GM23338 (cell line): ENCODE measurements at regions not wholly inside any gene's neighbourhood (a gene's known extent, or its start where the extent isn't known, plus 50 kb on each side); places are given as distances from the start of the nearest gene placed in this dataset.

Source experiments
- ATAC-seq: fragments of 200-7000 bp; cut with Tn5 transposase; 3 replicates; pipeline ENCODE4 v1.9.1; 2020
- DNase-seq: peaks from one replicate; pipeline ENCODE4 v3.0.0-alpha.2; 2015; ENCODE audit warnings: low spot score
- H2AFZ ChIP-seq: fragments of 200-600 bp; sonication (generic); 2 replicates; pipeline ENCODE4 v1.8.0; 2016; ENCODE audit warnings: antibody characterized with exemption, mild to moderate bottlenecking, moderate library complexity
- H3F3A ChIP-seq: fragments of 200-600 bp; sonication (generic); replicated peaks from 2 replicates; pipeline ENCODE4 v1.8.0; 2017; ENCODE audit warnings: antibody characterized with exemption, mixed run types, low read depth
- H3K27ac ChIP-seq: fragments of 200-600 bp; sonication (generic); 2 replicates; pipeline ENCODE4 v1.6.1; 2016; ENCODE audit warnings: low read depth
- H3K27me3 ChIP-seq: fragments of 200-600 bp; sonication (generic); 2 replicates; pipeline ENCODE4 v1.8.0; 2016; ENCODE audit warnings: mild to moderate bottlenecking, mixed run types, moderate library complexity; ENCODE audit not compliant: insufficient read depth
- H3K36me3 ChIP-seq: fragments of 200-600 bp; sonication (generic); 2 replicates; pipeline ENCODE4 v1.8.0; 2016; ENCODE audit warnings: mild to moderate bottlenecking; ENCODE audit not compliant: insufficient read depth
- H3K4me1 ChIP-seq: fragments of 200-600 bp; sonication (generic); 2 replicates; pipeline ENCODE4 v1.8.0; 2016; ENCODE audit warnings: mild to moderate bottlenecking, moderate library complexity; ENCODE audit not compliant: insufficient read depth
- H3K4me2 ChIP-seq: fragments of 200-600 bp; sonication (generic); 2 replicates; pipeline ENCODE4 v1.7.1; 2017; ENCODE audit warnings: mixed run types
- H3K4me3 ChIP-seq: fragments of 200-600 bp; sonication (generic); 2 replicates; pipeline ENCODE4 v1.6.1; 2016; ENCODE audit warnings: mixed run types
- H3K79me2 ChIP-seq: fragments of 200-600 bp; sonication (generic); replicated peaks from 2 replicates; pipeline ENCODE4 v1.8.0; 2017; ENCODE audit warnings: mild to moderate bottlenecking; ENCODE audit not compliant: insufficient read depth
- H3K9me2 ChIP-seq: fragments of 200-600 bp; sonication (generic); 2 replicates; pipeline ENCODE4 v1.8.0; 2017; ENCODE audit not compliant: insufficient read depth
- H4K20me1 ChIP-seq: fragments of 200-600 bp; sonication (generic); replicated peaks from 2 replicates; pipeline ENCODE4 v1.8.0; 2017; ENCODE audit warnings: mild to moderate bottlenecking; ENCODE audit not compliant: insufficient read depth
- H3K27ac Mint-ChIP-seq: 2 replicates; pipeline ENCODE4 v1.8.0; 2020; ENCODE audit warnings: inconsistent platforms, mild to moderate bottlenecking, moderate library complexity, mixed read lengths
- H3K27me3 Mint-ChIP-seq: 3 replicates; pipeline ENCODE4 v1.8.0; 2022; ENCODE audit warnings: low read depth, mild to moderate bottlenecking, moderate library complexity, mixed read lengths, inconsistent platforms; ENCODE audit not compliant: insufficient read depth, poor library complexity
- H3K36me3 Mint-ChIP-seq: 3 replicates; pipeline ENCODE4 v1.8.0; 2021; ENCODE audit warnings: low read depth, mild to moderate bottlenecking, inconsistent platforms, moderate library complexity, mixed read lengths
- H3K4me1 Mint-ChIP-seq: 3 replicates; pipeline ENCODE4 v1.8.0; 2020; ENCODE audit warnings: mild to moderate bottlenecking, inconsistent platforms, mixed read lengths
- H3K4me3 Mint-ChIP-seq: 3 replicates; pipeline ENCODE4 v1.8.0; 2021; ENCODE audit warnings: moderate library complexity, mild to moderate bottlenecking, inconsistent platforms, mixed read lengths
- H3K9me3 Mint-ChIP-seq: 3 replicates; pipeline ENCODE4 v1.8.0; 2020; ENCODE audit warnings: moderate library complexity, mild to moderate bottlenecking, inconsistent platforms, mixed read lengths
- CREB1 ChIP-seq: fragments of 250-450 bp; sonication (Bioruptor Pico); IDR thresholded peaks from 2 replicates; pipeline ENCODE4 v1.5.0; 2020; ENCODE audit warnings: low read depth, mild to moderate bottlenecking, moderate library complexity
- EZH2 ChIP-seq: fragments of 200-600 bp; sonication (generic); IDR thresholded peaks from one replicate; pipeline ENCODE4 v1.8.0; 2017; ENCODE audit warnings: antibody characterized with exemption, mild to moderate bottlenecking, low read depth; ENCODE audit not compliant: unreplicated experiment
- EZH2phosphoT487 ChIP-seq: fragments of 200-600 bp; sonication (generic); IDR thresholded peaks from one replicate; pipeline ENCODE4 v1.8.1; 2018; ENCODE audit warnings: antibody characterized with exemption; ENCODE audit not compliant: unreplicated experiment
- JUNB ChIP-seq: IDR thresholded peaks from one replicate; pipeline ENCODE4 v1.6.1; 2016; ENCODE audit warnings: antibody characterized with exemption; ENCODE audit not compliant: unreplicated experiment
- NANOG ChIP-seq: IDR thresholded peaks from 2 replicates; pipeline ENCODE4 v1.6.1; 2016; ENCODE audit warnings: antibody characterized with exemption, borderline replicate concordance
- POLR2AphosphoS5 ChIP-seq: IDR thresholded peaks from 2 replicates; pipeline ENCODE4 v1.6.1; 2016; ENCODE audit warnings: antibody characterized with exemption, low read depth
- REST ChIP-seq: IDR thresholded peaks from one replicate; pipeline ENCODE4 v1.6.1; 2018; ENCODE audit warnings: antibody characterized with exemption; ENCODE audit not compliant: unreplicated experiment
- STAT1 ChIP-seq: IDR thresholded peaks from one replicate; pipeline ENCODE4 v1.6.1; 2016; ENCODE audit warnings: antibody characterized with exemption; ENCODE audit not compliant: unreplicated experiment
- ZNF114 ChIP-seq: fragments of 250-450 bp; sonication (Bioruptor Pico); IDR thresholded peaks from 2 replicates; pipeline ENCODE4 v1.5.0; 2020; ENCODE audit warnings: mild to moderate bottlenecking, moderate library complexity
- ZNF331 ChIP-seq: fragments of 250-450 bp; sonication (Bioruptor Pico); IDR thresholded peaks from 2 replicates; pipeline ENCODE4 v1.5.0; 2020; ENCODE audit warnings: low read depth, mild to moderate bottlenecking, moderate library complexity
- TF ChIP-seq, protein P1 (sequence below): fragments of 250-450 bp; sonication (Bioruptor Pico); IDR thresholded peaks from 2 replicates; pipeline ENCODE4 v1.5.0; 2020; ENCODE audit warnings: mild to moderate bottlenecking, moderate library complexity
- TF ChIP-seq, protein P2 (sequence below), 2 experiments: fragments of 200-600 bp in 1 of 2; sonication (generic) in 1 of 2; conservative IDR thresholded peaks; 2 replicates each; pipeline versions ENCODE4 v1.5.1 to v1.6.1; 2016 to 2017; ENCODE audit warnings: antibody characterized with exemption in 2 of 2, low read depth in 2 of 2, mild to moderate bottlenecking in 2 of 2, moderate library complexity in 1 of 2
- TF ChIP-seq, protein P3 (sequence below): IDR thresholded peaks from 2 replicates; pipeline ENCODE4 v1.6.1; 2016; ENCODE audit warnings: antibody characterized with exemption

DNA sequence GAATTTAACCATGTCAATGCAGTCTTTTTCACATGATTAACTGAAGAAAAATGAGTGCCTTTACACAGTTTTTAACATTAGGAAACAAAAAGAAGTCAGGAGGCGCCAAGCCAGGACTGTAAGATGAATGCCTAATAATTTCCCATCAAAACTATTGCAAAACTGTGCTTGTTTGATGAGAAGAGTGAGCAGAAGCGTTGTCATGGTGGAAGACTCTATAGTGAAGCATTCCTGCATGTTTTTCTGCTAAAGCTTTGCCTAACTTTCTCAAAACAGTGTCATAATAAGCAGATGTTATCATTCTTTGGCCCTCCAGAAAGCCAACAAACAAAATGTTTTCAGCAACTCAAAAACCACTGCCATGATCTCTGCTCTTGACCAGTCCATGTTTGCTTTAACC, 156.8 kb upstream of the CDIN1 start:
- no peaks in the 10 kb centered on the region for H3K9me2 ChIP-seq
- no peaks in the 10 kb centered on the region for H3K79me2 ChIP-seq
- H3F3A ChIP-seq: no peaks in the 10 kb centered on the region
- H3K4me2 ChIP-seq: no peak overlapping the region
- no peaks in the 10 kb centered on the region; the same call in 1 of the 2 replicates for H3K36me3 ChIP-seq
- no peak overlapping the region for H3K27ac ChIP-seq
- no peak overlapping the region for H3K4me3 Mint-ChIP-seq
- peaks cover 13% of the 10 kb centered on the region; the same call in 2 of the 3 replicates for H3K4me1 Mint-ChIP-seq
- H3K27me3 Mint-ChIP-seq: no peaks in the 10 kb centered on the region
- H3K27ac Mint-ChIP-seq: no peak overlapping the region
- TF ChIP-seq, protein P1, sequence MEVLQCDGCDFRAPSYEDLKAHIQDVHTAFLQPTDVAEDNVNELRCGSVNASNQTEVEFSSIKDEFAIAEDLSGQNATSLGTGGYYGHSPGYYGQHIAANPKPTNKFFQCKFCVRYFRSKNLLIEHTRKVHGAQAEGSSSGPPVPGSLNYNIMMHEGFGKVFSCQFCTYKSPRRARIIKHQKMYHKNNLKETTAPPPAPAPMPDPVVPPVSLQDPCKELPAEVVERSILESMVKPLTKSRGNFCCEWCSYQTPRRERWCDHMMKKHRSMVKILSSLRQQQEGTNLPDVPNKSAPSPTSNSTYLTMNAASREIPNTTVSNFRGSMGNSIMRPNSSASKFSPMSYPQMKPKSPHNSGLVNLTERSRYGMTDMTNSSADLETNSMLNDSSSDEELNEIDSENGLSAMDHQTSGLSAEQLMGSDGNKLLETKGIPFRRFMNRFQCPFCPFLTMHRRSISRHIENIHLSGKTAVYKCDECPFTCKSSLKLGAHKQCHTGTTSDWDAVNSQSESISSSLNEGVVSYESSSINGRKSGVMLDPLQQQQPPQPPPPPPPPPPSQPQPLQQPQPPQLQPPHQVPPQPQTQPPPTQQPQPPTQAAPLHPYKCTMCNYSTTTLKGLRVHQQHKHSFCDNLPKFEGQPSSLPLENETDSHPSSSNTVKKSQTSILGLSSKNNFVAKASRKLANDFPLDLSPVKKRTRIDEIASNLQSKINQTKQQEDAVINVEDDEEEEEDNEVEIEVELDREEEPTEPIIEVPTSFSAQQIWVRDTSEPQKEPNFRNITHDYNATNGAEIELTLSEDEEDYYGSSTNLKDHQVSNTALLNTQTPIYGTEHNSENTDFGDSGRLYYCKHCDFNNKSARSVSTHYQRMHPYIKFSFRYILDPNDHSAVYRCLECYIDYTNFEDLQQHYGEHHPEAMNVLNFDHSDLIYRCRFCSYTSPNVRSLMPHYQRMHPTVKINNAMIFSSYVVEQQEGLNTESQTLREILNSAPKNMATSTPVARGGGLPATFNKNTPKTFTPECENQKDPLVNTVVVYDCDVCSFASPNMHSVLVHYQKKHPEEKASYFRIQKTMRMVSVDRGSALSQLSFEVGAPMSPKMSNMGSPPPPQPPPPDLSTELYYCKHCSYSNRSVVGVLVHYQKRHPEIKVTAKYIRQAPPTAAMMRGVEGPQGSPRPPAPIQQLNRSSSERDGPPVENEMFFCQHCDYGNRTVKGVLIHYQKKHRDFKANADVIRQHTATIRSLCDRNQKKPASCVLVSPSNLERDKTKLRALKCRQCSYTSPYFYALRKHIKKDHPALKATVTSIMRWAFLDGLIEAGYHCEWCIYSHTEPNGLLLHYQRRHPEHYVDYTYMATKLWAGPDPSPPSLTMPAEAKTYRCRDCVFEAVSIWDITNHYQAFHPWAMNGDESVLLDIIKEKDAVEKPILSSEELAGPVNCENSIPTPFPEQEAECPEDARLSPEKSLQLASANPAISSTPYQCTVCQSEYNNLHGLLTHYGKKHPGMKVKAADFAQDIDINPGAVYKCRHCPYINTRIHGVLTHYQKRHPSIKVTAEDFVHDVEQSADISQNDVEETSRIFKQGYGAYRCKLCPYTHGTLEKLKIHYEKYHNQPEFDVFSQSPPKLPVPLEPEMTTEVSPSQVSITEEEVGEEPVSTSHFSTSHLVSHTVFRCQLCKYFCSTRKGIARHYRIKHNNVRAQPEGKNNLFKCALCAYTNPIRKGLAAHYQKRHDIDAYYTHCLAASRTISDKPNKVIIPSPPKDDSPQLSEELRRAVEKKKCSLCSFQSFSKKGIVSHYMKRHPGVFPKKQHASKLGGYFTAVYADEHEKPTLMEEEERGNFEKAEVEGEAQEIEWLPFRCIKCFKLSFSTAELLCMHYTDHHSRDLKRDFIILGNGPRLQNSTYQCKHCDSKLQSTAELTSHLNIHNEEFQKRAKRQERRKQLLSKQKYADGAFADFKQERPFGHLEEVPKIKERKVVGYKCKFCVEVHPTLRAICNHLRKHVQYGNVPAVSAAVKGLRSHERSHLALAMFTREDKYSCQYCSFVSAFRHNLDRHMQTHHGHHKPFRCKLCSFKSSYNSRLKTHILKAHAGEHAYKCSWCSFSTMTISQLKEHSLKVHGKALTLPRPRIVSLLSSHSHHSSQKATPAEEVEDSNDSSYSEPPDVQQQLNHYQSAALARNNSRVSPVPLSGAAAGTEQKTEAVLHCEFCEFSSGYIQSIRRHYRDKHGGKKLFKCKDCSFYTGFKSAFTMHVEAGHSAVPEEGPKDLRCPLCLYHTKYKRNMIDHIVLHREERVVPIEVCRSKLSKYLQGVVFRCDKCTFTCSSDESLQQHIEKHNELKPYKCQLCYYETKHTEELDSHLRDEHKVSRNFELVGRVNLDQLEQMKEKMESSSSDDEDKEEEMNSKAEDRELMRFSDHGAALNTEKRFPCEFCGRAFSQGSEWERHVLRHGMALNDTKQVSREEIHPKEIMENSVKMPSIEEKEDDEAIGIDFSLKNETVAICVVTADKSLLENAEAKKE (CRISPR knock-in tag): no peak
- no peak for TF ChIP-seq JUNB
- no peak for TF ChIP-seq REST
- TF ChIP-seq, protein P2, sequence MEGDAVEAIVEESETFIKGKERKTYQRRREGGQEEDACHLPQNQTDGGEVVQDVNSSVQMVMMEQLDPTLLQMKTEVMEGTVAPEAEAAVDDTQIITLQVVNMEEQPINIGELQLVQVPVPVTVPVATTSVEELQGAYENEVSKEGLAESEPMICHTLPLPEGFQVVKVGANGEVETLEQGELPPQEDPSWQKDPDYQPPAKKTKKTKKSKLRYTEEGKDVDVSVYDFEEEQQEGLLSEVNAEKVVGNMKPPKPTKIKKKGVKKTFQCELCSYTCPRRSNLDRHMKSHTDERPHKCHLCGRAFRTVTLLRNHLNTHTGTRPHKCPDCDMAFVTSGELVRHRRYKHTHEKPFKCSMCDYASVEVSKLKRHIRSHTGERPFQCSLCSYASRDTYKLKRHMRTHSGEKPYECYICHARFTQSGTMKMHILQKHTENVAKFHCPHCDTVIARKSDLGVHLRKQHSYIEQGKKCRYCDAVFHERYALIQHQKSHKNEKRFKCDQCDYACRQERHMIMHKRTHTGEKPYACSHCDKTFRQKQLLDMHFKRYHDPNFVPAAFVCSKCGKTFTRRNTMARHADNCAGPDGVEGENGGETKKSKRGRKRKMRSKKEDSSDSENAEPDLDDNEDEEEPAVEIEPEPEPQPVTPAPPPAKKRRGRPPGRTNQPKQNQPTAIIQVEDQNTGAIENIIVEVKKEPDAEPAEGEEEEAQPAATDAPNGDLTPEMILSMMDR (conservative IDR thresholded peaks at IDR 0.05; ENCODE audit: low read depth in 2 of 2): no peak
- no peak for TF ChIP-seq ZNF114
- TF ChIP-seq NANOG: no peak
- no peak for TF ChIP-seq ZNF331 (CRISPR knock-in tag)
- TF ChIP-seq CREB1 (CRISPR knock-in tag): no peak
- TF ChIP-seq, protein P3, sequence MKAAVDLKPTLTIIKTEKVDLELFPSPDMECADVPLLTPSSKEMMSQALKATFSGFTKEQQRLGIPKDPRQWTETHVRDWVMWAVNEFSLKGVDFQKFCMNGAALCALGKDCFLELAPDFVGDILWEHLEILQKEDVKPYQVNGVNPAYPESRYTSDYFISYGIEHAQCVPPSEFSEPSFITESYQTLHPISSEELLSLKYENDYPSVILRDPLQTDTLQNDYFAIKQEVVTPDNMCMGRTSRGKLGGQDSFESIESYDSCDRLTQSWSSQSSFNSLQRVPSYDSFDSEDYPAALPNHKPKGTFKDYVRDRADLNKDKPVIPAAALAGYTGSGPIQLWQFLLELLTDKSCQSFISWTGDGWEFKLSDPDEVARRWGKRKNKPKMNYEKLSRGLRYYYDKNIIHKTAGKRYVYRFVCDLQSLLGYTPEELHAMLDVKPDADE: no peak
- TF ChIP-seq EZH2phosphoT487: no peak
- no peak for TF ChIP-seq STAT1
- TF ChIP-seq POLR2AphosphoS5: no peak
- no peak for TF ChIP-seq EZH2
- H3K4me1 ChIP-seq: no peaks in the 10 kb centered on the region
- ATAC-seq (no peak), DNase-seq (no peak)
- H3K9me3 Mint-ChIP-seq: peaks cover 3% of the 10 kb centered on the region; the same call in 1 of the 3 replicates
- H4K20me1 ChIP-seq: no peaks in the 10 kb centered on the region
- H3K36me3 Mint-ChIP-seq: peaks cover 3% of the 10 kb centered on the region; the same call in 1 of the 3 replicates
- no peak overlapping the region for H2AFZ ChIP-seq
- H3K4me3 ChIP-seq: no peak overlapping the region
- no peaks in the 10 kb centered on the region for H3K27me3 ChIP-seq
